ENCODE measurements at regions not wholly inside any gene's neighbourhood (a gene's known extent, or its start where the extent isn't known, plus 50 kb on each side); places are given as distances from the start of the nearest gene placed in this dataset.

DNA sequence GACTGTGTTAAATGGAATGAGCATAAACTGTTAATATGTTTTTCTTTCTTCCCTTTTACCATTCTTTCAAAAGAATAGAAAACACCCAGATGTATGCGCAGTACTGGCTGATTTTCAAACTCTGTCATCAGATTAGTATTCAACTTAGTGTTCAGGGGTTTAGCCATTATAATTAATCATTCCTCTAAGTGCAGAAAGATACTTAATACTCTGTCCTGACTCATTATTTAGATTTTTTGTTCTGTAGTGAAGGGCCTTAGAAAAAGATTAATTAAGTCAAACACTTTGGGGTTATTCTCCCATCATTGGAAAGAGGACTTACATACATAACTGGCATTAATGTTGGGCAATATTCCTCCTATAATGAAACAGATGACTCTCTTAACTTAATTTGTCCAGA, 1316.7 kb upstream of the SLC10A2 start (continued):
- no peak for TF ChIP-seq TAF1 (IDR thresholded peaks at IDR 0.05; ENCODE audit: low read depth, low read length)
- TF ChIP-seq, protein P1, sequence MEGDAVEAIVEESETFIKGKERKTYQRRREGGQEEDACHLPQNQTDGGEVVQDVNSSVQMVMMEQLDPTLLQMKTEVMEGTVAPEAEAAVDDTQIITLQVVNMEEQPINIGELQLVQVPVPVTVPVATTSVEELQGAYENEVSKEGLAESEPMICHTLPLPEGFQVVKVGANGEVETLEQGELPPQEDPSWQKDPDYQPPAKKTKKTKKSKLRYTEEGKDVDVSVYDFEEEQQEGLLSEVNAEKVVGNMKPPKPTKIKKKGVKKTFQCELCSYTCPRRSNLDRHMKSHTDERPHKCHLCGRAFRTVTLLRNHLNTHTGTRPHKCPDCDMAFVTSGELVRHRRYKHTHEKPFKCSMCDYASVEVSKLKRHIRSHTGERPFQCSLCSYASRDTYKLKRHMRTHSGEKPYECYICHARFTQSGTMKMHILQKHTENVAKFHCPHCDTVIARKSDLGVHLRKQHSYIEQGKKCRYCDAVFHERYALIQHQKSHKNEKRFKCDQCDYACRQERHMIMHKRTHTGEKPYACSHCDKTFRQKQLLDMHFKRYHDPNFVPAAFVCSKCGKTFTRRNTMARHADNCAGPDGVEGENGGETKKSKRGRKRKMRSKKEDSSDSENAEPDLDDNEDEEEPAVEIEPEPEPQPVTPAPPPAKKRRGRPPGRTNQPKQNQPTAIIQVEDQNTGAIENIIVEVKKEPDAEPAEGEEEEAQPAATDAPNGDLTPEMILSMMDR (IDR thresholded peaks at IDR 0.05; ENCODE audit: control extremely low read depth in 1 of 3, insufficient read depth in 1 of 3, low read depth in 1 of 3, low read length in 3 of 3), result no peak
- TF ChIP-seq EP300 (IDR thresholded peaks at IDR 0.05; ENCODE audit: borderline replicate concordance in 1 of 2, low read depth in 2 of 2, low read length in 2 of 2), result no peak
- TF ChIP-seq EZH2 (IDR thresholded peaks at IDR 0.05; ENCODE audit: low read depth, low read length, severe bottlenecking), result no peak
